HCT116 (cell line): ENCODE measurements at regions not wholly inside any gene's neighbourhood (a gene's known extent, or its start where the extent isn't known, plus 50 kb on each side); places are given as distances from the start of the nearest gene placed in this dataset.

ENCODE experiments used
- ATAC-seq: fragments of 200-7000 bp; cut with Tn5 transposase; 2 replicates; pipeline ENCODE4 v1.9.1; 2020; ENCODE audit warnings: mild to moderate bottlenecking, moderate library complexity
- BruUV-seq: library from RNA; stranded (reverse); fragments of 400-500 nt; replicated peaks from 2 replicates; lab custom pipeline; 2021; lab: Mats Ljungman, UMichigan
- CTCF ChIA-PET: fragments of 300-600 bp; sonication (Branson Sonifier 250); formaldehyde crosslinking; loops from one replicate; lab custom pipeline; 2021; ENCODE audit warnings: antibody characterized with exemption; lab: Charles Lee
- POLR2A ChIA-PET: fragments of 300-600, 350-600 bp; sonication (Branson Sonifier 250); formaldehyde crosslinking; loops from one replicate; lab custom pipeline; 2021; ENCODE audit warnings: antibody characterized with exemption; lab: Charles Lee
- RAD21 ChIA-PET, 2 experiments: fragments of 300-600 bp; sonication (Branson Sonifier 250); formaldehyde crosslinking; loops; one replicate each; lab custom pipeline; 2023; ENCODE audit warnings: low total read pairs in 2 of 2; ENCODE audit not compliant: uncharacterized antibody in 2 of 2, unreplicated experiment in 2 of 2, low non-redundant PET in 1 of 2; lab: Charles Lee
- DNase-seq: peaks from one replicate; pipeline ENCODE4 v3.0.0-alpha.2; 2010; ENCODE audit warnings: low read depth, low spot score
- H2AFZ ChIP-seq: fragments of 200-600 bp; shearing (Covaris generic), sonication (generic); 2 replicates; pipeline ENCODE4 v1.6.1; 2017; ENCODE audit warnings: low read depth, mixed run types, mixed read lengths, antibody characterized with exemption, low read length; ENCODE audit not compliant: poor library complexity, severe bottlenecking
- H3K27ac ChIP-seq: 2 replicates; pipeline ENCODE4 v1.5.1; 2012; ENCODE audit warnings: low read depth, low read length
- H3K27me3 ChIP-seq: fragments of 200-600 bp; sonication (generic); 2 replicates; pipeline ENCODE4 v1.6.1; 2016; ENCODE audit warnings: mixed run types, low read length, mixed read lengths; ENCODE audit not compliant: insufficient read depth
- H3K36me3 ChIP-seq, 2 experiments: fragments of 200-500 bp in 1 of 2; fragments of 200-600 bp in 1 of 2; sonication (Bioruptor generic) in 1 of 2; sonication (generic) in 1 of 2; 2 replicates each; pipeline versions ENCODE4 v1.5.1 to v1.6.1; 2014 to 2016; ENCODE audit warnings: low read length in 2 of 2, inconsistent platforms in 1 of 2, mixed read lengths in 1 of 2, mixed run types in 1 of 2; ENCODE audit not compliant: insufficient read depth in 2 of 2, control insufficient read depth in 1 of 2
- H3K4me1 ChIP-seq, 2 experiments: fragments of 200-600 bp in 1 of 2; sonication (generic) in 1 of 2; 2 replicates each; pipeline versions ENCODE4 v1.5.1 to v1.6.1; 2012 to 2017; ENCODE audit warnings: low read length in 2 of 2, inconsistent platforms in 1 of 2, mild to moderate bottlenecking in 1 of 2, mixed read lengths in 1 of 2, mixed run types in 1 of 2, moderate library complexity in 1 of 2; ENCODE audit not compliant: insufficient read depth in 2 of 2, control insufficient read depth in 1 of 2
- H3K4me2 ChIP-seq: fragments of 200-600 bp; sonication (generic); 2 replicates; pipeline ENCODE4 v1.6.1; 2017; ENCODE audit warnings: mixed run types, low read length, mixed read lengths
- H3K4me3 ChIP-seq, 2 experiments: fragments of 200-600 bp in 1 of 2; sonication (generic) in 1 of 2; replicated peaks in 1 of 2; 2 replicates each; pipeline ENCODE4 v1.5.1; 2011 to 2016; ENCODE audit warnings: low read length in 2 of 2, control low read depth in 1 of 2, low read depth in 1 of 2, mild to moderate bottlenecking in 1 of 2, mixed read lengths in 1 of 2, mixed run types in 1 of 2
- H3K79me2 ChIP-seq: fragments of 200-600 bp; sonication (generic); 2 replicates; pipeline ENCODE4 v1.6.1; 2017; ENCODE audit warnings: mild to moderate bottlenecking, mixed run types, low read length, moderate library complexity, mixed read lengths; ENCODE audit not compliant: insufficient read depth
- H3K9ac ChIP-seq: fragments of 200-600 bp; sonication (generic); 2 replicates; pipeline ENCODE4 v1.6.1; 2016; ENCODE audit warnings: low read length, mixed read lengths
- H3K9me2 ChIP-seq: fragments of 200-600 bp; sonication (generic), shearing (Covaris generic); 2 replicates; pipeline ENCODE4 v1.6.1; 2017; ENCODE audit warnings: mixed run types, mild to moderate bottlenecking, moderate library complexity; ENCODE audit not compliant: insufficient read depth
- H3K9me3 ChIP-seq, 2 experiments: fragments of 200-500 bp in 1 of 2; fragments of 200-600 bp in 1 of 2; sonication (Bioruptor generic) in 1 of 2; sonication (generic) in 1 of 2; 2 replicates each; pipeline ENCODE4 v1.6.1; 2014 to 2017; ENCODE audit warnings: low read length in 2 of 2, mixed read lengths in 2 of 2, inconsistent platforms in 1 of 2, low read depth in 1 of 2, mild to moderate bottlenecking in 1 of 2, mixed run types in 1 of 2, moderate library complexity in 1 of 2; ENCODE audit not compliant: control insufficient read depth in 1 of 2, insufficient read depth in 1 of 2
- H4K20me1 ChIP-seq: fragments of 200-600 bp; sonication (generic), shearing (Covaris generic); 2 replicates; pipeline ENCODE4 v1.6.1; 2017; ENCODE audit warnings: mixed run types, mild to moderate bottlenecking, moderate library complexity; ENCODE audit not compliant: insufficient read depth
- ATF3 ChIP-seq: IDR thresholded peaks from 2 replicates; pipeline ENCODE4 v1.6.1; 2012
- CEBPB ChIP-seq: IDR thresholded peaks from 2 replicates; pipeline ENCODE4 v1.6.1; 2012; ENCODE audit warnings: low read depth
- REST ChIP-seq: IDR thresholded peaks from 2 replicates; pipeline ENCODE4 v1.6.1; 2012; ENCODE audit warnings: low read depth
- SRF ChIP-seq: IDR thresholded peaks from 2 replicates; pipeline ENCODE4 v1.6.1; 2012; ENCODE audit warnings: low read depth
- intact Hi-C: fragments of 100-400 bp; cut with micrococcal nuclease; formaldehyde crosslinking; loops from 2 replicates; pipeline ENCODE4 v1.10.0; 2022
- TF ChIP-seq, protein P1 (sequence below), 3 experiments: fragments of 200-600 bp in 1 of 3; sonication (generic) in 1 of 3; IDR thresholded peaks in 2 of 3; conservative IDR thresholded peaks in 1 of 3; 2 replicates each; pipeline ENCODE4 v1.5.1; 2012 to 2017; ENCODE audit warnings: low read depth in 2 of 3, low read length in 2 of 3, antibody characterized with exemption in 1 of 3, borderline replicate concordance in 1 of 3, control low read depth in 1 of 3, mild to moderate bottlenecking in 1 of 3, mixed read lengths in 1 of 3, mixed run types in 1 of 3, moderate library complexity in 1 of 3; ENCODE audit not compliant: insufficient read depth in 1 of 3

GRCh38 chr12:73372856-73373255, 1100.7 kb downstream of the TRHDE start (continued):
- TF ChIP-seq CEBPB = no peak

DNA sequence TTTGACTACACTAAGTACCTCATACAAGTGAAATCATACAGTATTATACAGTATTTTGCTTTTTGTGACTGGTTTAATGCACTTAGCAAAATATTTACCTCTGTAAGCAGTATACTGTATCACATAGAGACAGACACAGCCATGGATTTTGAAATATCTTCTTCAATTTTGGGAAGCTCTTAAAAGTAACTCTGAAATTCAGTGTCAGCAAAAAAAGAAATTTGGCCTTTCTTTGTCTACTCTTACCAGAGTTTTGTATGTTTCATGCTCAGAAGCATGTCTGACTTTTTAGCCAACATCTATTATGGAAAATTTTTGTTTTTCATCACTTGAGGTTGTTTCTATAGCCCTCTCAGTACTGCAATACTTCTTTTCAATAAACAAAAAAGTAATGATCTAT, 1102.2 kb downstream of the TRHDE start:
- Histone ChIP-seq H3K79me2 (no peaks in the 10 kb centered on the region), H3K4me3 (no peak overlapping the region), H3K9me2 (no peaks in the 10 kb centered on the region), H4K20me1 (no peaks in the 10 kb centered on the region), H2AFZ (no peak overlapping the region), H3K4me2 (no peak overlapping the region), H3K9ac (no peak overlapping the region), H3K9me3 (no peaks in the 10 kb centered on the region), H3K36me3 (no peaks in the 10 kb centered on the region), H3K27ac (no peak overlapping the region), H3K4me1 (no peaks in the 10 kb centered on the region), H3K27me3 (no peaks in the 10 kb centered on the region)
- ATAC-seq = no peak
- ChIA-PET POLR2A (no interaction called here), RAD21 (no interaction called here), CTCF (no interaction called here)
- TF ChIP-seq ATF3 (no peak), REST (no peak), SRF (no peak)
- TF ChIP-seq, protein P1, sequence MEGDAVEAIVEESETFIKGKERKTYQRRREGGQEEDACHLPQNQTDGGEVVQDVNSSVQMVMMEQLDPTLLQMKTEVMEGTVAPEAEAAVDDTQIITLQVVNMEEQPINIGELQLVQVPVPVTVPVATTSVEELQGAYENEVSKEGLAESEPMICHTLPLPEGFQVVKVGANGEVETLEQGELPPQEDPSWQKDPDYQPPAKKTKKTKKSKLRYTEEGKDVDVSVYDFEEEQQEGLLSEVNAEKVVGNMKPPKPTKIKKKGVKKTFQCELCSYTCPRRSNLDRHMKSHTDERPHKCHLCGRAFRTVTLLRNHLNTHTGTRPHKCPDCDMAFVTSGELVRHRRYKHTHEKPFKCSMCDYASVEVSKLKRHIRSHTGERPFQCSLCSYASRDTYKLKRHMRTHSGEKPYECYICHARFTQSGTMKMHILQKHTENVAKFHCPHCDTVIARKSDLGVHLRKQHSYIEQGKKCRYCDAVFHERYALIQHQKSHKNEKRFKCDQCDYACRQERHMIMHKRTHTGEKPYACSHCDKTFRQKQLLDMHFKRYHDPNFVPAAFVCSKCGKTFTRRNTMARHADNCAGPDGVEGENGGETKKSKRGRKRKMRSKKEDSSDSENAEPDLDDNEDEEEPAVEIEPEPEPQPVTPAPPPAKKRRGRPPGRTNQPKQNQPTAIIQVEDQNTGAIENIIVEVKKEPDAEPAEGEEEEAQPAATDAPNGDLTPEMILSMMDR (IDR thresholded peaks at IDR 0.05 in 2 of 3, conservative IDR thresholded peaks at IDR 0.05 in 1 of 3; ENCODE audit: borderline replicate concordance in 1 of 3, insufficient read depth in 1 of 3, low read depth in 2 of 3, low read length in 2 of 3) = no peak
- DNase-seq = no peak
- intact Hi-C loops = no loop called here
- BruUV-seq = no TSS peak
